Osteoblast (primary cell): ENCODE measurements at regions not wholly inside any gene's neighbourhood (a gene's known extent, or its start where the extent isn't known, plus 50 kb on each side); places are given as distances from the start of the nearest gene placed in this dataset.

Experiments used
- DNase-seq: peaks from one replicate; pipeline ENCODE4 v3.0.0; 2011; ENCODE audit warnings: low spot score, mixed read lengths; ENCODE audit not compliant: insufficient read length; ENCODE audit errors: missing footprints
- H2AFZ ChIP-seq: 2 replicates; pipeline ENCODE4 v1.6.0; 2011; ENCODE audit warnings: mild to moderate bottlenecking, low read length
- H3K27ac ChIP-seq: 2 replicates; pipeline ENCODE4 v1.5.1; 2011; ENCODE audit warnings: mild to moderate bottlenecking, low read depth, low read length, moderate library complexity
- H3K27me3 ChIP-seq: 2 replicates; pipeline ENCODE4 v1.6.0; 2012; ENCODE audit warnings: mild to moderate bottlenecking, control low read depth, inconsistent platforms, low read length, moderate library complexity; ENCODE audit not compliant: insufficient read depth
- H3K36me3 ChIP-seq: 2 replicates; pipeline ENCODE4 v1.5.1; 2011; ENCODE audit warnings: mild to moderate bottlenecking, low read length, control low read depth, moderate library complexity; ENCODE audit not compliant: insufficient read depth
- H3K4me1 ChIP-seq: 2 replicates; pipeline ENCODE4 v1.5.1; 2011; ENCODE audit warnings: mild to moderate bottlenecking, low read length, control low read depth, moderate library complexity; ENCODE audit not compliant: insufficient read depth
- H3K4me2 ChIP-seq: 2 replicates; pipeline ENCODE4 v1.6.0; 2011; ENCODE audit warnings: mild to moderate bottlenecking, low read length; ENCODE audit not compliant: insufficient read depth
- H3K4me3 ChIP-seq: fragments of 200-600 bp; sonication (generic); 3 replicates; pipeline ENCODE4 v1.5.1; 2012; ENCODE audit warnings: mild to moderate bottlenecking, low read length, inconsistent platforms; ENCODE audit not compliant: insufficient read depth
- H3K79me2 ChIP-seq: 2 replicates; pipeline ENCODE4 v1.6.0; 2012; ENCODE audit warnings: mild to moderate bottlenecking, low read length, control low read depth, inconsistent platforms; ENCODE audit not compliant: insufficient read depth
- H3K9me3 ChIP-seq: 2 replicates; pipeline ENCODE4 v1.5.1; 2011; ENCODE audit warnings: low read depth, low read length, control low read depth
- H4K20me1 ChIP-seq: 2 replicates; pipeline ENCODE4 v1.6.0; 2012; ENCODE audit warnings: mild to moderate bottlenecking, low read length, control low read depth; ENCODE audit not compliant: insufficient read depth
- TF ChIP-seq, protein P1 (sequence below): IDR thresholded peaks from 2 replicates; pipeline ENCODE4 v1.5.1; 2011; ENCODE audit warnings: mild to moderate bottlenecking, low read depth, low read length, moderate library complexity; ENCODE audit errors: extremely low read depth

DNA sequence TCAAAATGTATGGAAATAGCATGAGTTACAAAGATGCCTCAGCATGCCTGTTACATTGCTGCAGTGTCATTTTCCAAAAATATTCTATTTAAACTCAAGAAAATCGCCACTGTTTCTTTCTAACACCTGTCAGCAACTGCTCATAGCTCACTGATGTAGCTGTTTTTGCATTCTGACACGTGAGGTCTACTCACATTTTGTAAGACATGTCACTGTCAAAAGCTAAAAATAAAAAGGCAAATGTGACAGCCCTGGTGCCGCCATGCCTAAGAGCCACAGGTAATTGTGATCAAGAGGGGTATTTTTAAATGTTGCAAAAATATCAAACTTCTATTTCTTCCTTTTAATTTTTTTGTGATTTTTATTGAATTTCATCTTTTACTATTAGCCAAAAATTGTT is 556.2 kb upstream of the TMPRSS15 start:
- Histone ChIP-seq H3K4me3 (no peak overlapping the region), H2AFZ (no peak overlapping the region), H3K4me2 (no peak overlapping the region), H3K27ac (no peak overlapping the region), H3K36me3 (no peaks in the 10 kb centered on the region), H3K4me1 (no peaks in the 10 kb centered on the region), H3K79me2 (no peaks in the 10 kb centered on the region), H3K27me3 (no peaks in the 10 kb centered on the region), H4K20me1 (no peaks in the 10 kb centered on the region), H3K9me3 (no peaks in the 10 kb centered on the region)
- no peak for DNase-seq
- TF ChIP-seq, protein P1, sequence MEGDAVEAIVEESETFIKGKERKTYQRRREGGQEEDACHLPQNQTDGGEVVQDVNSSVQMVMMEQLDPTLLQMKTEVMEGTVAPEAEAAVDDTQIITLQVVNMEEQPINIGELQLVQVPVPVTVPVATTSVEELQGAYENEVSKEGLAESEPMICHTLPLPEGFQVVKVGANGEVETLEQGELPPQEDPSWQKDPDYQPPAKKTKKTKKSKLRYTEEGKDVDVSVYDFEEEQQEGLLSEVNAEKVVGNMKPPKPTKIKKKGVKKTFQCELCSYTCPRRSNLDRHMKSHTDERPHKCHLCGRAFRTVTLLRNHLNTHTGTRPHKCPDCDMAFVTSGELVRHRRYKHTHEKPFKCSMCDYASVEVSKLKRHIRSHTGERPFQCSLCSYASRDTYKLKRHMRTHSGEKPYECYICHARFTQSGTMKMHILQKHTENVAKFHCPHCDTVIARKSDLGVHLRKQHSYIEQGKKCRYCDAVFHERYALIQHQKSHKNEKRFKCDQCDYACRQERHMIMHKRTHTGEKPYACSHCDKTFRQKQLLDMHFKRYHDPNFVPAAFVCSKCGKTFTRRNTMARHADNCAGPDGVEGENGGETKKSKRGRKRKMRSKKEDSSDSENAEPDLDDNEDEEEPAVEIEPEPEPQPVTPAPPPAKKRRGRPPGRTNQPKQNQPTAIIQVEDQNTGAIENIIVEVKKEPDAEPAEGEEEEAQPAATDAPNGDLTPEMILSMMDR: no peak

DNA sequence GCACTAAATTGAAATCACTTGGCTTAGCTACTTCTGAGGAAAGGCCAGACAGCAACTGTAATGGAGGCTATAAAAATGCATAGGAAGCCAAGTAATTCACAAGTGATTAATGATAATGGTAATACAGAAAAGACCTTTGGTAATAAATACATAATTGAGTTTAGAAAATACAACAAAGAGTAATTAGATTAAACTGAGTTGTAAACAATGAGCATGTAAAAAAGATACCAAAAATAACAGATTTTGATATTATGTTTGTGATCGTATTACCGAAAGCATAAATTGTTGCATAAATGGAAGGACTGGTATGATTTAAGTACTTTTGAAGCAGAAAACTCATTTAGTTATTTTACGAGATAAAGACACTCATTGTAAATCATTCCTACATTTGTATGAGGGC is 556.7 kb upstream of the TMPRSS15 start:
- Histone ChIP-seq H3K9me3 (no peaks in the 10 kb centered on the region), H2AFZ (no peak overlapping the region), H3K27me3 (no peaks in the 10 kb centered on the region), H3K4me1 (no peaks in the 10 kb centered on the region), H3K4me3 (no peak overlapping the region), H3K36me3 (no peaks in the 10 kb centered on the region), H3K4me2 (no peak overlapping the region), H4K20me1 (no peaks in the 10 kb centered on the region), H3K27ac (no peak overlapping the region), H3K79me2 (no peaks in the 10 kb centered on the region)
- DNase-seq: no peak
- TF ChIP-seq, protein P1: no peak

DNA sequence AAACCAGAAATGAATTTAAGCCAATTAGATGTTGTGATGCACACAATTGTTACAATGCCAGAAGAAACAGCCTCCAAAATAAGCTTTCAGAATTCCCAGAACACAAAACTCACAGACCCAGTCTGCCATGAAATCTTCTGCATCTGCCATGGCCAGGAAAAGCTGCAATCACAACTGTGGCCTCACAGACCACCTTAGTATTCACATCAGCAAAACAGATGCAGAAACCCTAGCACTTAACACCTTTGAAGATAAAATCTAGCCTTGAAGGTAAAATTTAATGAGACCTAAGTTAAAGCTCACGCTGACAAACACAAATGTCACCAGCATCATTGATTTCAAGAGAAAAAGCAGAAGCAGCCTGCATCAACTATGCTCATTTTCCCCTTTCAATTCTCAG is 566.8 kb upstream of the TMPRSS15 start:
- Histone ChIP-seq H3K4me1 (no peaks in the 10 kb centered on the region), H2AFZ (no peak overlapping the region), H3K27ac (no peak overlapping the region), H3K4me3 (no peak overlapping the region), H3K9me3 (no peaks in the 10 kb centered on the region), H3K27me3 (no peaks in the 10 kb centered on the region), H3K4me2 (no peak overlapping the region), H3K79me2 (no peaks in the 10 kb centered on the region), H4K20me1 (no peaks in the 10 kb centered on the region), H3K36me3 (no peaks in the 10 kb centered on the region)
- TF ChIP-seq, protein P1: no peak
- no peak for DNase-seq

DNA sequence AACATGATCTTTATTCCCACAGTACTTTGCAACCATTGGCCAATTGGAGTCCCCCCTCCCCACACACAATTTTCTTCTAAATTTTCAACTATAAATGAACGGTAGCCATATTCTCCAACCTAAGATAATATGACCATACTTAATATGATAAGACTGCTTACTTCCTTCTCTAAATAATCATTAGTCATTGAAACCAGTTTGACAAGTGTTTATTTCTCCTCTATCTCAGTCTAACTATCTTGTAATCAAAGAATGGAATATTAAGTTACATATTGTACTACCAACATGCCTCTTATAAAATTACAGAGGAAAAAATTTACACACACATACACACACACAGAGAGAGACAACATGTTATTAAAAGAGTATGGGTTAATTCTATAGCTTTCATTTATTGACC is 567.4 kb upstream of the TMPRSS15 start:
- Histone ChIP-seq H3K4me1 (no peaks in the 10 kb centered on the region), H3K9me3 (no peaks in the 10 kb centered on the region)
- no peak for DNase-seq

More for the DNA sequence above, 567.4 kb upstream of the TMPRSS15 start:
- Histone ChIP-seq H3K27ac (no peak overlapping the region), H4K20me1 (no peaks in the 10 kb centered on the region), H3K4me3 (no peak overlapping the region), H3K27me3 (no peaks in the 10 kb centered on the region), H3K4me2 (no peak overlapping the region), H2AFZ (no peak overlapping the region), H3K79me2 (no peaks in the 10 kb centered on the region), H3K36me3 (no peaks in the 10 kb centered on the region)
- TF ChIP-seq, protein P1: no peak
